ENCODE measurements at regions not wholly inside any gene's neighbourhood (a gene's known extent, or its start where the extent isn't known, plus 50 kb on each side); places are given as distances from the start of the nearest gene placed in this dataset.

DNA sequence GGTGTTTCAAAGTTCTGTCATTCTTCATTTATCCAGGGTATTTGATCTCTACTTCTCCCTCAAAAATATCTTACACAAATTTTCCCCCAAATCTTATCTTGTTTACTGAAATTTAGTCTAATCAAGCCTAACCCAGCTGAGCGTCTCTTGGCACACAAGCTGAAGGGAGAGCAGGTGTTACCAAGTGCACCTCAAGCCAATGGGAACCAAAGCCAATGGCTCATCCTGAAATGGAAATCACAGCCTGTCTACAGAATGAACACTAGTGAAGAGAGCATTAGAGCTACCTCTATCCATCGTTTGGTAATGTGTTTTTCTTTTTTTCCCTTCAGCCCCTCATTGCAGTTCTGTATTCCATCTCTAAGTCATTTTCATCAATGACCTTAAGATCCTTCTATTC is 1350.8 kb downstream of the OLFM4 start:
- TF ChIP-seq, protein P1, sequence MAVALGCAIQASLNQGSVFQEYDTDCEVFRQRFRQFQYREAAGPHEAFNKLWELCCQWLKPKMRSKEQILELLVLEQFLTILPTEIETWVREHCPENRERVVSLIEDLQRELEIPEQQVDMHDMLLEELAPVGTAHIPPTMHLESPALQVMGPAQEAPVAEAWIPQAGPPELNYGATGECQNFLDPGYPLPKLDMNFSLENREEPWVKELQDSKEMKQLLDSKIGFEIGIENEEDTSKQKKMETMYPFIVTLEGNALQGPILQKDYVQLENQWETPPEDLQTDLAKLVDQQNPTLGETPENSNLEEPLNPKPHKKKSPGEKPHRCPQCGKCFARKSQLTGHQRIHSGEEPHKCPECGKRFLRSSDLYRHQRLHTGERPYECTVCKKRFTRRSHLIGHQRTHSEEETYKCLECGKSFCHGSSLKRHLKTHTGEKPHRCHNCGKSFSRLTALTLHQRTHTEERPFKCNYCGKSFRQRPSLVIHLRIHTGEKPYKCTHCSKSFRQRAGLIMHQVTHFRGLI (tag by site-specific recombination; IDR thresholded peaks at IDR 0.05): no peak
- TF ChIP-seq ZNF473 (tag by site-specific recombination; IDR thresholded peaks at IDR 0.05) (no peak), ZBTB1 (tag by site-specific recombination; IDR thresholded peaks at IDR 0.05) (no peak), ZNF585B (tag by site-specific recombination; IDR thresholded peaks at IDR 0.05) (no peak), YY1 (tag by site-specific recombination; IDR thresholded peaks at IDR 0.05) (no peak), ZNF518A (tag by site-specific recombination; conservative IDR thresholded peaks at IDR 0.05; ENCODE audit: low read depth) (no peak), GLI2 (tag by site-specific recombination; IDR thresholded peaks at IDR 0.05; ENCODE audit: borderline replicate concordance, low read depth) (no peak), ZNF433 (tag by site-specific recombination; IDR thresholded peaks at IDR 0.05; ENCODE audit: low read depth) (no peak), ZNF501 (tag by site-specific recombination; IDR thresholded peaks at IDR 0.05) (no peak), ATF2 (tag by site-specific recombination; IDR thresholded peaks at IDR 0.05; ENCODE audit: low read depth) (no peak), ZNF416 (tag by site-specific recombination; IDR thresholded peaks at IDR 0.05) (no peak), ZNF202 (tag by site-specific recombination; IDR thresholded peaks at IDR 0.05; ENCODE audit: borderline replicate concordance) (no peak), SCRT1 (tag by site-specific recombination; IDR thresholded peaks at IDR 0.05; ENCODE audit: borderline replicate concordance) (no peak), ZNF776 (tag by site-specific recombination; IDR thresholded peaks at IDR 0.05; ENCODE audit: borderline replicate concordance) (no peak), BCL6B (tag by site-specific recombination; IDR thresholded peaks at IDR 0.05) (no peak), ZNF560 (tag by site-specific recombination; IDR thresholded peaks at IDR 0.05; ENCODE audit: borderline replicate concordance) (no peak), ZNF670 (tag by site-specific recombination; IDR thresholded peaks at IDR 0.05; ENCODE audit: low read depth) (no peak), KLF16 (tag by site-specific recombination; IDR thresholded peaks at IDR 0.05) (no peak)
- TF ChIP-seq, protein P2, sequence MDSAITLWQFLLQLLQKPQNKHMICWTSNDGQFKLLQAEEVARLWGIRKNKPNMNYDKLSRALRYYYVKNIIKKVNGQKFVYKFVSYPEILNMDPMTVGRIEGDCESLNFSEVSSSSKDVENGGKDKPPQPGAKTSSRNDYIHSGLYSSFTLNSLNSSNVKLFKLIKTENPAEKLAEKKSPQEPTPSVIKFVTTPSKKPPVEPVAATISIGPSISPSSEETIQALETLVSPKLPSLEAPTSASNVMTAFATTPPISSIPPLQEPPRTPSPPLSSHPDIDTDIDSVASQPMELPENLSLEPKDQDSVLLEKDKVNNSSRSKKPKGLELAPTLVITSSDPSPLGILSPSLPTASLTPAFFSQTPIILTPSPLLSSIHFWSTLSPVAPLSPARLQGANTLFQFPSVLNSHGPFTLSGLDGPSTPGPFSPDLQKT (IDR thresholded peaks at IDR 0.05; ENCODE audit: borderline replicate concordance, low read depth, low read length): no peak
- TF ChIP-seq, protein P3, sequence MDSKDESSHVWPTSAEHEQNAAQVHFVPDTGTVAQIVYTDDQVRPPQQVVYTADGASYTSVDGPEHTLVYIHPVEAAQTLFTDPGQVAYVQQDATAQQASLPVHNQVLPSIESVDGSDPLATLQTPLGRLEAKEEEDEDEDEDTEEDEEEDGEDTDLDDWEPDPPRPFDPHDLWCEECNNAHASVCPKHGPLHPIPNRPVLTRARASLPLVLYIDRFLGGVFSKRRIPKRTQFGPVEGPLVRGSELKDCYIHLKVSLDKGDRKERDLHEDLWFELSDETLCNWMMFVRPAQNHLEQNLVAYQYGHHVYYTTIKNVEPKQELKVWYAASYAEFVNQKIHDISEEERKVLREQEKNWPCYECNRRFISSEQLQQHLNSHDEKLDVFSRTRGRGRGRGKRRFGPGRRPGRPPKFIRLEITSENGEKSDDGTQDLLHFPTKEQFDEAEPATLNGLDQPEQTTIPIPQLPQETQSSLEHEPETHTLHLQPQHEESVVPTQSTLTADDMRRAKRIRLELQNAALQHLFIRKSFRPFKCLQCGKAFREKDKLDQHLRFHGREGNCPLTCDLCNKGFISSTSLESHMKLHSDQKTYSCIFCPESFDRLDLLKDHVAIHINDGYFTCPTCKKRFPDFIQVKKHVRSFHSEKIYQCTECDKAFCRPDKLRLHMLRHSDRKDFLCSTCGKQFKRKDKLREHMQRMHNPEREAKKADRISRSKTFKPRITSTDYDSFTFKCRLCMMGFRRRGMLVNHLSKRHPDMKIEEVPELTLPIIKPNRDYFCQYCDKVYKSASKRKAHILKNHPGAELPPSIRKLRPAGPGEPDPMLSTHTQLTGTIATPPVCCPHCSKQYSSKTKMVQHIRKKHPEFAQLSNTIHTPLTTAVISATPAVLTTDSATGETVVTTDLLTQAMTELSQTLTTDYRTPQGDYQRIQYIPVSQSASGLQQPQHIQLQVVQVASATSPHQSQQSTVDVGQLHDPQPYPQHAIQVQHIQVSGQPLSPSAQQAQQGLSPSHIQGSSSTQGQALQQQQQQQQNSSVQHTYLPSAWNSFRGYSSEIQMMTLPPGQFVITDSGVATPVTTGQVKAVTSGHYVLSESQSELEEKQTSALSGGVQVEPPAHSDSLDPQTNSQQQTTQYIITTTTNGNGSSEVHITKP (tag by site-specific recombination; IDR thresholded peaks at IDR 0.05): no peak
- POLR2A ChIA-PET: no interaction called here
- no peaks in the 10 kb centered on the region for H3K9me3 ChIP-seq (ENCODE audit: control insufficient read depth, insufficient read depth, low read depth, low read length)
- H3K27ac ChIP-seq (ENCODE audit: extremely low read depth, low read depth, low read length): no peak overlapping the region
- no peak overlapping the region for H3K4me3 ChIP-seq (ENCODE audit: low read depth, low read length)
- CTCF ChIA-PET: no interaction called here
- H3K36me3 ChIP-seq (ENCODE audit: control insufficient read depth in 2 of 2, insufficient read depth in 1 of 2, low read length in 2 of 2): no peaks in the 10 kb centered on the region
- no peaks in the 10 kb centered on the region for H3K4me1 ChIP-seq (ENCODE audit: control insufficient read depth, insufficient read depth, low read length)
